ENCODE measurements at regions not wholly inside any gene's neighbourhood (a gene's known extent, or its start where the extent isn't known, plus 50 kb on each side); places are given as distances from the start of the nearest gene placed in this dataset.
"Not testable (repeated sequence)": the region's sequence is repeated elsewhere in the genome, so short reads cannot be mapped to it uniquely, and the experiment has no call there.

- no peak for TF ChIP-seq POLR2A (IDR thresholded peaks at IDR 0.05)
- TF ChIP-seq, protein P1, sequence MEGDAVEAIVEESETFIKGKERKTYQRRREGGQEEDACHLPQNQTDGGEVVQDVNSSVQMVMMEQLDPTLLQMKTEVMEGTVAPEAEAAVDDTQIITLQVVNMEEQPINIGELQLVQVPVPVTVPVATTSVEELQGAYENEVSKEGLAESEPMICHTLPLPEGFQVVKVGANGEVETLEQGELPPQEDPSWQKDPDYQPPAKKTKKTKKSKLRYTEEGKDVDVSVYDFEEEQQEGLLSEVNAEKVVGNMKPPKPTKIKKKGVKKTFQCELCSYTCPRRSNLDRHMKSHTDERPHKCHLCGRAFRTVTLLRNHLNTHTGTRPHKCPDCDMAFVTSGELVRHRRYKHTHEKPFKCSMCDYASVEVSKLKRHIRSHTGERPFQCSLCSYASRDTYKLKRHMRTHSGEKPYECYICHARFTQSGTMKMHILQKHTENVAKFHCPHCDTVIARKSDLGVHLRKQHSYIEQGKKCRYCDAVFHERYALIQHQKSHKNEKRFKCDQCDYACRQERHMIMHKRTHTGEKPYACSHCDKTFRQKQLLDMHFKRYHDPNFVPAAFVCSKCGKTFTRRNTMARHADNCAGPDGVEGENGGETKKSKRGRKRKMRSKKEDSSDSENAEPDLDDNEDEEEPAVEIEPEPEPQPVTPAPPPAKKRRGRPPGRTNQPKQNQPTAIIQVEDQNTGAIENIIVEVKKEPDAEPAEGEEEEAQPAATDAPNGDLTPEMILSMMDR (IDR thresholded peaks at IDR 0.05 in 4 of 5, conservative IDR thresholded peaks at IDR 0.05 in 1 of 5): no peak
- no peaks in the 10 kb centered on the region for H3K27me3 ChIP-seq
- H3K4me3 ChIP-seq: no peak overlapping the region
- in situ Hi-C loops (cut with MboI; ENCODE audit: low sequenced_read_pairs in 4 of 4) (no loop called here), intact Hi-C loops (cut with DNase I; ENCODE audit: low total_unique reads) (no loop called here)
- no peak overlapping the region for H3K27ac ChIP-seq
- DNase-seq (no peak), ATAC-seq (no peak)
- no peaks in the 10 kb centered on the region for H3K36me3 ChIP-seq
- H3K4me1 ChIP-seq: no peaks in the 10 kb centered on the region
- H3K9me3 ChIP-seq: no peaks in the 10 kb centered on the region
These were observed 194.9 kb upstream of the EPHA6 start for GRCh38 chr3:96619475-96619874.

- in situ Hi-C loops (cut with MboI; ENCODE audit: low sequenced_read_pairs in 4 of 4): no loop called here
- no peak for DNase-seq
These were observed 191.5 kb upstream of the EPHA6 start for GRCh38 chr3:96622878-96623277.

DNA sequence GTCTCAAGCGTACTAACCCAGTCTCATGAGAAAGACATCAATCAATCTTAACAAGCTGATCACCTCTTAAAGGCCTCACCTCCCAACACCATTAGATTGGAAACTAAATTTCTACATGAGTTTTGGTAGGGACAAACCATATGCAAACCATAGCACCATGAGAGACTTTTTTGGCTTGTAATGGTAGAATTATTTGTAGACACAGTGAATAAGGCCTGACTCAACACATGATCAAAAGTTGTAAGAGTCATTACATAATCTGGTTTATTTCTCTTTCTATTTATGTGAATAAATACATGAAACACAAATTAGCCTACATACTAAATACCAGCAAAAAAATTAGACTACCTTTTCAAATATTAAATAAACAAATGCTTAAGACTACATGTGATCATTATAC, 183.3 kb upstream of the EPHA6 start:
- Histone ChIP-seq H3K4me3 (no peak overlapping the region), H3K27me3 (no peaks in the 10 kb centered on the region), H3K27ac (no peak overlapping the region), H3K9me3 (no peaks in the 10 kb centered on the region), H3K36me3 (no peaks in the 10 kb centered on the region), H3K4me1 (no peaks in the 10 kb centered on the region)
- in situ Hi-C loops (cut with MboI; ENCODE audit: low sequenced_read_pairs in 4 of 4) (no loop called here), intact Hi-C loops (cut with DNase I; ENCODE audit: low total_unique reads) (no loop called here)
- DNase-seq: no peak
- no peak for TF ChIP-seq POLR2A (IDR thresholded peaks at IDR 0.05)
- TF ChIP-seq, protein P1 (IDR thresholded peaks at IDR 0.05 in 4 of 5, conservative IDR thresholded peaks at IDR 0.05 in 1 of 5): no peak
- no peak for ATAC-seq

More at GRCh38 chr3:96622878-96623277, 191.5 kb upstream of the EPHA6 start:
- Histone ChIP-seq H3K27ac (no peak overlapping the region), H3K4me3 (no peak overlapping the region), H3K27me3 (no peaks in the 10 kb centered on the region), H3K4me1 (no peaks in the 10 kb centered on the region), H3K9me3 (no peaks in the 10 kb centered on the region), H3K36me3 (no peaks in the 10 kb centered on the region)
- ATAC-seq: no peak
- intact Hi-C loops (cut with DNase I; ENCODE audit: low total_unique reads): no loop called here
- no peak for TF ChIP-seq POLR2A (IDR thresholded peaks at IDR 0.05)
- TF ChIP-seq, protein P1 (IDR thresholded peaks at IDR 0.05 in 4 of 5, conservative IDR thresholded peaks at IDR 0.05 in 1 of 5): no peak

- Histone ChIP-seq H3K36me3 (no peaks in the 10 kb centered on the region), H3K9me3 (no peaks in the 10 kb centered on the region), H3K4me1 (no peaks in the 10 kb centered on the region), H3K27me3 (no peaks in the 10 kb centered on the region), H3K4me3 (no peak overlapping the region), H3K27ac (no peak overlapping the region)
- DNase-seq (no peak), ATAC-seq (no peak)
- TF ChIP-seq, protein P1 (IDR thresholded peaks at IDR 0.05 in 4 of 5, conservative IDR thresholded peaks at IDR 0.05 in 1 of 5): no peak
- no peak for TF ChIP-seq POLR2A (IDR thresholded peaks at IDR 0.05)
- in situ Hi-C loops (cut with MboI; ENCODE audit: low sequenced_read_pairs in 4 of 4) (no loop called here), intact Hi-C loops (cut with DNase I; ENCODE audit: low total_unique reads) (no loop called here)
These were observed 167.8 kb upstream of the EPHA6 start for GRCh38 chr3:96646596-96646995.

- in situ Hi-C loops (cut with MboI; ENCODE audit: low sequenced_read_pairs in 4 of 4) (no loop called here), intact Hi-C loops (cut with DNase I; ENCODE audit: low total_unique reads) (no loop called here)
- no peak for ATAC-seq
These were observed 156.7 kb upstream of the EPHA6 start for GRCh38 chr3:96657710-96658109.

GRCh38 chr3:96671861-96672595, 142.4 kb upstream of the EPHA6 start:
- H3K9me3 ChIP-seq; ATAC-seq; intact Hi-C loops (cut with DNase I; ENCODE audit: low total_unique reads); H3K27me3 ChIP-seq; H3K27ac ChIP-seq; DNase-seq; H3K4me1 ChIP-seq; in situ Hi-C loops (cut with MboI; ENCODE audit: low sequenced_read_pairs in 4 of 4); H3K4me3 ChIP-seq; H3K36me3 ChIP-seq: not testable (repeated sequence)

More at GRCh38 chr3:96657710-96658109, 156.7 kb upstream of the EPHA6 start:
- H3K27ac ChIP-seq: no peak overlapping the region
- no peaks in the 10 kb centered on the region for H3K36me3 ChIP-seq
- no peak for DNase-seq
- H3K9me3 ChIP-seq: no peaks in the 10 kb centered on the region
- TF ChIP-seq POLR2A (IDR thresholded peaks at IDR 0.05): no peak
- TF ChIP-seq, protein P1 (IDR thresholded peaks at IDR 0.05 in 4 of 5, conservative IDR thresholded peaks at IDR 0.05 in 1 of 5): no peak
- H3K4me1 ChIP-seq: no peaks in the 10 kb centered on the region
- no peak overlapping the region for H3K4me3 ChIP-seq
- H3K27me3 ChIP-seq: no peaks in the 10 kb centered on the region

Measured in gastrocnemius medialis (tissue), 4 donors.